ENCODE measurements at regions not wholly inside any gene's neighbourhood (a gene's known extent, or its start where the extent isn't known, plus 50 kb on each side); places are given as distances from the start of the nearest gene placed in this dataset.

GRCh38 chrX:83019258-83019657 lies 488.8 kb upstream of the POU3F4 start:
- TF ChIP-seq EZH2 (IDR thresholded peaks at IDR 0.05; ENCODE audit: borderline replicate concordance) (no peak), EZH2phosphoT487 (IDR thresholded peaks at IDR 0.05; ENCODE audit: low read depth, severe bottlenecking, unreplicated experiment) (no peak)
- TF ChIP-seq, protein P1, sequence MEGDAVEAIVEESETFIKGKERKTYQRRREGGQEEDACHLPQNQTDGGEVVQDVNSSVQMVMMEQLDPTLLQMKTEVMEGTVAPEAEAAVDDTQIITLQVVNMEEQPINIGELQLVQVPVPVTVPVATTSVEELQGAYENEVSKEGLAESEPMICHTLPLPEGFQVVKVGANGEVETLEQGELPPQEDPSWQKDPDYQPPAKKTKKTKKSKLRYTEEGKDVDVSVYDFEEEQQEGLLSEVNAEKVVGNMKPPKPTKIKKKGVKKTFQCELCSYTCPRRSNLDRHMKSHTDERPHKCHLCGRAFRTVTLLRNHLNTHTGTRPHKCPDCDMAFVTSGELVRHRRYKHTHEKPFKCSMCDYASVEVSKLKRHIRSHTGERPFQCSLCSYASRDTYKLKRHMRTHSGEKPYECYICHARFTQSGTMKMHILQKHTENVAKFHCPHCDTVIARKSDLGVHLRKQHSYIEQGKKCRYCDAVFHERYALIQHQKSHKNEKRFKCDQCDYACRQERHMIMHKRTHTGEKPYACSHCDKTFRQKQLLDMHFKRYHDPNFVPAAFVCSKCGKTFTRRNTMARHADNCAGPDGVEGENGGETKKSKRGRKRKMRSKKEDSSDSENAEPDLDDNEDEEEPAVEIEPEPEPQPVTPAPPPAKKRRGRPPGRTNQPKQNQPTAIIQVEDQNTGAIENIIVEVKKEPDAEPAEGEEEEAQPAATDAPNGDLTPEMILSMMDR (IDR thresholded peaks at IDR 0.05; ENCODE audit: poor library complexity) = no peak
- Histone ChIP-seq H3K9me3 (ENCODE audit: low read depth) (no peaks in the 10 kb centered on the region), H2AFZ (no peak overlapping the region), H3K27ac (no peak overlapping the region), H4K20me1 (ENCODE audit: insufficient read depth, poor library complexity, severe bottlenecking) (no peaks in the 10 kb centered on the region), H3K9me2 (replicated peaks; ENCODE audit: insufficient read depth) (no peaks in the 10 kb centered on the region), H3K27me3 (no peaks in the 10 kb centered on the region), H3K4me1 (ENCODE audit: insufficient read depth) (no peaks in the 10 kb centered on the region), H3K4me2 (no peak overlapping the region), H3K4me3 (no peak overlapping the region), H3K79me2 (no peaks in the 10 kb centered on the region), H3K36me3 (replicated peaks; ENCODE audit: insufficient read depth, low read depth) (no peaks in the 10 kb centered on the region)
- WGBS (ENCODE audit: low lambda C conversion rate, missing lambda C conversion rate) = 52% methylated on average over 1 of the region's 1 CpG
- no peak for DNase-seq (ENCODE audit: low spot score)

DNA sequence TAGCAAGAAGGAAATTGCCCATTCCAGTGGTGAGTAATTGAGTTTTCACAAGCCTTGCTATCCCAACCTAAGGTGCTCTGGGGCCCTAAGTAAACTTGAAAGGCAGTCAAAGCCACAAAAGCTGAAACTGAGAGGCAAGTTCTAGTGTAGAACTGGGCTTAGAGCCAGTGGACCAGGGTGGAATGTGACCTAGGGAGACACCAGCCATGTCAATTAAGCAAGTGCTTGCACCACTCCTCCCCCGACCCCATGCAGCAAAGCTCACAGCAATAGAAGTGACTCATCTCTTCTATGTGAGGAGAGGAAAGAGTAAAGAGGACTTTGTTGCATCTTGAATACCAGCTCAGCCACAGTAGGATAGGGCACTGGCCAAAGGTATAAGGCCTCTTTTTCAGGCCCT lies 486.1 kb upstream of the POU3F4 start:
- H2AFZ ChIP-seq = no peak overlapping the region
- 53% methylated on average over 1 of the region's 1 CpG for WGBS (ENCODE audit: low lambda C conversion rate, missing lambda C conversion rate)
- H4K20me1 ChIP-seq (ENCODE audit: insufficient read depth, poor library complexity, severe bottlenecking) = no peaks in the 10 kb centered on the region
- H3K4me3 ChIP-seq = no peak overlapping the region
- H3K27ac ChIP-seq = no peak overlapping the region
- H3K9me2 ChIP-seq (replicated peaks; ENCODE audit: insufficient read depth) = no peaks in the 10 kb centered on the region
- no peaks in the 10 kb centered on the region for H3K4me1 ChIP-seq (ENCODE audit: insufficient read depth)
- TF ChIP-seq EZH2 (IDR thresholded peaks at IDR 0.05; ENCODE audit: borderline replicate concordance) (no peak), EZH2phosphoT487 (IDR thresholded peaks at IDR 0.05; ENCODE audit: low read depth, severe bottlenecking, unreplicated experiment) (no peak)
- TF ChIP-seq, protein P1 (IDR thresholded peaks at IDR 0.05; ENCODE audit: poor library complexity) = no peak
- H3K4me2 ChIP-seq = no peak overlapping the region
- no peaks in the 10 kb centered on the region for H3K79me2 ChIP-seq
- H3K36me3 ChIP-seq (replicated peaks; ENCODE audit: insufficient read depth, low read depth) = no peaks in the 10 kb centered on the region
- H3K9me3 ChIP-seq (ENCODE audit: low read depth) = peaks cover 7% of the 10 kb centered on the region
- DNase-seq (ENCODE audit: low spot score) = no peak
- no peaks in the 10 kb centered on the region for H3K27me3 ChIP-seq

Measured in hepatocyte (in vitro differentiated cells).